Epithelial cell of esophagus (primary cell): ENCODE measurements at regions not wholly inside any gene's neighbourhood (a gene's known extent, or its start where the extent isn't known, plus 50 kb on each side); places are given as distances from the start of the nearest gene placed in this dataset.
A peak's percentile ranks its signal among the peaks of the same experiment; 100 is the strongest.

Experiments used
- DNase-seq: peaks from one replicate; pipeline ENCODE4 v3.0.0; 2010; ENCODE audit warnings: low read depth
- H3K4me3 ChIP-seq: 2 replicates; pipeline ENCODE4 v1.5.1; 2011; ENCODE audit warnings: mild to moderate bottlenecking, low read length, control low read depth
- CTCF ChIP-seq: IDR thresholded peaks from 2 replicates; pipeline ENCODE4 v1.5.1; 2011; ENCODE audit warnings: low read depth, mild to moderate bottlenecking, low read length, control low read depth, inconsistent platforms; ENCODE audit not compliant: insufficient read depth; ENCODE audit errors: missing control alignments

GRCh38 chr1:168782559-168783116 lies 53.6 kb upstream of the DPT start:
- TF ChIP-seq CTCF: no peak
- no peak for DNase-seq

GRCh38 chr1:168783458-168784210 lies 54.6 kb upstream of the DPT start:
- no peak overlapping the region for H3K4me3 ChIP-seq
- TF ChIP-seq CTCF: no peak
- peak; percentile 20 for DNase-seq

More at GRCh38 chr1:168782559-168783116, 53.6 kb upstream of the DPT start:
- H3K4me3 ChIP-seq: no peak overlapping the region

- TF ChIP-seq CTCF: no peak
- DNase-seq: no peak
- no peak overlapping the region for H3K4me3 ChIP-seq
Observed at GRCh38 chr1:168786476-168787330, 57.7 kb upstream of the DPT start.

GRCh38 chr1:168788258-168788657 lies 59.3 kb upstream of the DPT start:
- no peak for DNase-seq
- no peak for TF ChIP-seq CTCF
- H3K4me3 ChIP-seq: no peak overlapping the region

- H3K4me3 ChIP-seq: no peak overlapping the region
- no peak for TF ChIP-seq CTCF
- DNase-seq: no peak
Observed at GRCh38 chr1:168789501-168789900, 60.5 kb upstream of the DPT start.

- no peak for DNase-seq
- no peak for TF ChIP-seq CTCF
- no peak overlapping the region for H3K4me3 ChIP-seq
Observed at GRCh38 chr1:168792142-168792541, 63.1 kb upstream of the DPT start.
